ENCODE measurements at regions not wholly inside any gene's neighbourhood (a gene's known extent, or its start where the extent isn't known, plus 50 kb on each side); places are given as distances from the start of the nearest gene placed in this dataset.
"Not testable (repeated sequence)": the region's sequence is repeated elsewhere in the genome, so short reads cannot be mapped to it uniquely, and the experiment has no call there.

- DNase-seq (ENCODE audit: insufficient read length, low spot score) (no peak), FAIRE-seq (no peak)
Measured at GRCh38 chr2:121818546-121818945, 63.1 kb downstream of the TSN start.

GRCh38 chr2:121819846-121820245, 64.4 kb downstream of the TSN start:
- DNase-seq (ENCODE audit: insufficient read length, low spot score) (no peak), FAIRE-seq (no peak)

GRCh38 chr2:121821476-121822158, 66.2 kb downstream of the TSN start:
- FAIRE-seq, result no peak
- DNase-seq (ENCODE audit: insufficient read length, low spot score), result no peak

- no peak for DNase-seq (ENCODE audit: insufficient read length, low spot score)
- no peak for FAIRE-seq
Measured at GRCh38 chr2:121824264-121824663, 68.8 kb downstream of the TSN start.

GRCh38 chr2:121825003-121825950, 69.8 kb downstream of the TSN start:
- FAIRE-seq, result no peak

GRCh38 chr2:121826036-121826435, 70.6 kb downstream of the TSN start:
- FAIRE-seq (no peak), DNase-seq (ENCODE audit: insufficient read length, low spot score) (no peak)

More at GRCh38 chr2:121825003-121825950, 69.8 kb downstream of the TSN start:
- DNase-seq (ENCODE audit: insufficient read length, low spot score), result no peak

- FAIRE-seq (no peak), DNase-seq (ENCODE audit: insufficient read length, low spot score) (no peak)
Measured at GRCh38 chr2:121828281-121828731, 72.9 kb downstream of the TSN start.

GRCh38 chr2:121830809-121831208, 75.4 kb downstream of the TSN start:
- FAIRE-seq (no peak), DNase-seq (ENCODE audit: insufficient read length, low spot score) (no peak)

GRCh38 chr2:121831841-121832240, 76.4 kb downstream of the TSN start:
- FAIRE-seq (no peak), DNase-seq (ENCODE audit: insufficient read length, low spot score) (no peak)

GRCh38 chr2:121832412-121833357, 77.2 kb downstream of the TSN start:
- no peak for DNase-seq (ENCODE audit: insufficient read length, low spot score)
- FAIRE-seq, result no peak

GRCh38 chr2:121833358-121833723, 77.9 kb downstream of the TSN start:
- no peak for DNase-seq (ENCODE audit: insufficient read length, low spot score)
- no peak for FAIRE-seq

GRCh38 chr2:121836611-121837010, 81.2 kb downstream of the TSN start:
- no peak for DNase-seq (ENCODE audit: insufficient read length, low spot score)
- no peak for FAIRE-seq

GRCh38 chr2:121837591-121837990, 82.1 kb downstream of the TSN start:
- DNase-seq (ENCODE audit: insufficient read length, low spot score) (no peak), FAIRE-seq (no peak)

- FAIRE-seq (no peak), DNase-seq (ENCODE audit: insufficient read length, low spot score) (no peak)
Measured at GRCh38 chr2:121838551-121838950, 83.1 kb downstream of the TSN start.

GRCh38 chr2:121839584-121839983, 84.1 kb downstream of the TSN start:
- DNase-seq (ENCODE audit: insufficient read length, low spot score) (no peak), FAIRE-seq (no peak)

GRCh38 chr2:121849236-121849635, 93.8 kb downstream of the TSN start:
- DNase-seq (ENCODE audit: insufficient read length, low spot score) (no peak), FAIRE-seq (no peak)

- not testable (repeated sequence) for FAIRE-seq; DNase-seq (ENCODE audit: insufficient read length, low spot score)
Measured at GRCh38 chr2:121853149-121853548, 97.7 kb downstream of the TSN start.

- DNase-seq (ENCODE audit: insufficient read length, low spot score) (no peak), FAIRE-seq (no peak)
Measured at GRCh38 chr2:121855510-121855909, 100.1 kb downstream of the TSN start.

GRCh38 chr2:121856360-121856759, 100.9 kb downstream of the TSN start:
- no peak for FAIRE-seq
- DNase-seq (ENCODE audit: insufficient read length, low spot score), result no peak

GRCh38 chr2:121858369-121858768, 102.9 kb downstream of the TSN start:
- DNase-seq (ENCODE audit: insufficient read length, low spot score), result no peak
- FAIRE-seq, result no peak

- DNase-seq (ENCODE audit: insufficient read length, low spot score) (no peak), FAIRE-seq (no peak)
Measured at GRCh38 chr2:121858847-121859246, 103.4 kb downstream of the TSN start.
